Aorta (tissue), 5 donors: ENCODE measurements at regions not wholly inside any gene's neighbourhood (a gene's known extent, or its start where the extent isn't known, plus 50 kb on each side); places are given as distances from the start of the nearest gene placed in this dataset.

Source experiments
- ATAC-seq: fragments of 200-7000 bp; cut with Tn5 transposase; one replicate; pipeline ENCODE4 v1.9.1; 2022; ENCODE audit warnings: moderate library complexity; ENCODE audit not compliant: low FRiP score
- DNase-seq, 2 donors: peaks; one replicate each; pipeline ENCODE4 v3.0.0-alpha.2; 2020
- H3K27ac ChIP-seq, 2 donors: one replicate each; pipeline ENCODE4 v1.5.1; 2013; ENCODE audit warnings: low read length in 2 of 2, mild to moderate bottlenecking in 2 of 2, moderate library complexity in 2 of 2, control low read depth in 1 of 2, inconsistent platforms in 1 of 2, low read depth in 1 of 2
- H3K27me3 ChIP-seq, 2 donors: one replicate each; pipeline ENCODE4 v1.6.1; 2013; ENCODE audit warnings: control low read depth in 1 of 2, low read length in 1 of 2, mild to moderate bottlenecking in 1 of 2, moderate library complexity in 1 of 2; ENCODE audit not compliant: insufficient read depth in 2 of 2, control insufficient read depth in 1 of 2
- H3K36me3 ChIP-seq, 2 donors: one replicate each; pipeline ENCODE4 v1.6.1; 2013; ENCODE audit warnings: control low read depth in 1 of 2, low read length in 1 of 2, mild to moderate bottlenecking in 1 of 2; ENCODE audit not compliant: insufficient read depth in 2 of 2, control insufficient read depth in 1 of 2
- H3K4me1 ChIP-seq, 2 donors: one replicate each; pipeline ENCODE4 v1.6.1; 2013; ENCODE audit warnings: low read length in 2 of 2, control low read depth in 1 of 2, mild to moderate bottlenecking in 1 of 2, moderate library complexity in 1 of 2; ENCODE audit not compliant: insufficient read depth in 2 of 2, control insufficient read depth in 1 of 2
- H3K4me3 ChIP-seq, 2 donors: one replicate each; pipeline ENCODE4 v1.5.1; 2013; ENCODE audit warnings: low read length in 2 of 2, control low read depth in 1 of 2, mild to moderate bottlenecking in 1 of 2
- H3K9me3 ChIP-seq: one replicate; pipeline ENCODE4 v1.6.1; 2013; ENCODE audit warnings: mild to moderate bottlenecking, low read length; ENCODE audit not compliant: control insufficient read depth
- WGBS, 2 donors: extraction: QIAGEN DNeasy Blood & Tissue Kit; methylation state at CpG; one replicate each; pipeline ENCODE4 v1.1.7; 2013; 5-methylcytosine and 5-hydroxymethylcytosine counted together
- intact Hi-C, 2 donors: fragments of 100-400 bp; cut with DNase I; formaldehyde crosslinking; loops; one replicate each; pipeline versions ENCODE4 v1.14.2 to v1.15.0; 2022
- donor health status: healthy with polysubstance abuse.
- donor health status: Bipolar disorder and iron deficiency.
- donor health status: DM: no; HTN: no; CAD: no.
- donor health status: DM: no; HTN: no; CAD: no.
- donor health status: DM: yes; HTN: yes; CAD: no.

DNA sequence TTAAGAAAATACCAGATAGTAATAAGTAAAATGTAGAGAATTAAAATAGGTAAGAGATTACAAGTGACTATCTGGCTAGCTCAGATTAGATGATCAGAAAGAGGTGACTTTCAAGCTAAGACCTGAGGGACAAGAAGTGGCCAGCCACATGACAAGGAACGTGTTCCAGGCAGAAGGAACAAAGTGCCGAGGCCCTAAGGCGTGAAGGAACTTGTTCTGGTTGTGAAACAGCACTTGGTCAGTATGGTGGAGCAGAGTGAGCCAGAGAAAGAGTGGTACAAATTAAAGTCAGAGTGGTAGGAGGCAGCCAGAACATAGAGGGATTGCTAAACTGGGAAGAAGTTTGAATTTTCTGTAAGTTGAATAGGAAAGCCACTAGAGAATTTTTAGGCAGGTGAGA is 73.6 kb downstream of the ADRB2 start:
- Histone ChIP-seq H3K4me3 (no peak overlapping the region), H3K9me3 (no peaks in the 10 kb centered on the region), H3K36me3 (no peaks in the 10 kb centered on the region), H3K27ac (no peak overlapping the region), H3K4me1 (peaks cover 0 to 7% of the 10 kb centered on the region in 2 donors), H3K27me3 (no peaks in the 10 kb centered on the region)
- intact Hi-C loops: loop anchor here in 1 of 2 donors (5.0 kb wide), 1 partner anchor 73 kb away; the partner anchor contains the start of gene ADRB2
- WGBS, 2 donors: 95% methylated on average over 3 of the region's 3 CpGs
- DNase-seq: no peak
- ATAC-seq: no peak

DNA sequence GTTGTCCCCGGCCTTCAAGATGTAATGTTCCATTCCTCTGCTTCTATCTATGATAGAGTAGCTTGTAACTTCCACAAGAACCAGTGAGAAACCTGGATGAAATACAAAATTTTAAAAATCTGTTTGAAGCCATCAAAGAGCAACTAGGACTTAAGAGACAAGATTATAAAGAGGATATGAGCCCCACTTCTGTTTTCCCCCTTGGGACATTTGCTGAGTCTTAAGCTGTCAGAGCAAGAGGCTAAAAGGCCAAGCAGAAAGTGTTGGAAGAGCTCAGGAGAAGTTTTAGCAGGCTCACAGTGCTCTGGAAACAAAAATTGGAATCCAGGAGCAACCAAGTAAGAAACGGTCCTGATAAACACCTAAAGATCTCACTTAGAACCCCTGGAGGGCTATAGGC is 76.1 kb downstream of the ADRB2 start:
- Histone ChIP-seq H3K36me3 (no peaks in the 10 kb centered on the region), H3K27me3 (no peaks in the 10 kb centered on the region), H3K9me3 (no peaks in the 10 kb centered on the region), H3K27ac (no peak overlapping the region), H3K4me1 (peaks cover 2 to 7% of the 10 kb centered on the region in 2 donors), H3K4me3 (no peak overlapping the region)
- DNase-seq (no peak), ATAC-seq (no peak)
- 44 to 54% methylated on average over 2 of the region's 2 CpGs for WGBS, 2 donors
- intact Hi-C loops: loop anchor here in 1 of 2 donors (5.0 kb wide), 1 partner anchor 75 kb away; the partner anchor contains the start of gene ADRB2

- Histone ChIP-seq H3K27ac (peak overlapping the region; percentile 37 to 39), H3K4me1 (peaks cover 2 to 7% of the 10 kb centered on the region in 2 donors), H3K9me3 (no peaks in the 10 kb centered on the region), H3K27me3 (no peaks in the 10 kb centered on the region), H3K36me3 (no peaks in the 10 kb centered on the region), H3K4me3 (no peak overlapping the region)
- 56 to 78% methylated on average over 2 of the region's 2 CpGs for WGBS, 2 donors
- DNase-seq: no peak
- ATAC-seq: peak; percentile 16
- intact Hi-C loops: loop anchor here in 1 of 2 donors (5.0 kb wide), 1 partner anchor 76 kb away; the partner anchor contains the start of gene ADRB2
Measured at GRCh38 chr5:148903587-148903986, 77.2 kb downstream of the ADRB2 start.

DNA sequence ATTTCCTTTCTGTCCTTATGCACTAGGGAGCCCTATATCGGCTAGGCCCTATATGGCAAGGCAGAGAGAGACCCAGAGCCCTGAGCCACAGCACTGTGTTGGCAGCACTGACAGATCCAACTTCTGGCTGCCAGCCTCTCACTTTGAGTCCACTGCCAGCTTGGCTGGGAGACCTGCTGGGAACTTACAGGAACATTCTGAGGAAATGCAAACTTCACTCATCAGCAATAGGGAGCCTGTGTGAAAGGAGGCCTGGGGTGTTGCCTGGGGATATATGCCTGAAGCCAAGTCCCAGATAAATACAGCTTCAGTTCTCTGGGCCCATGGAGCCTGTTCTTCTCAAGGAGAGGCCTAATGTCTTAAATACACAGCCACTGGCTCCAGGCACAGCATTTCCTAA is 78.0 kb downstream of the ADRB2 start:
- no peaks in the 10 kb centered on the region for H3K9me3 ChIP-seq
- H3K4me1 ChIP-seq: peaks cover 2 to 7% of the 10 kb centered on the region in 2 donors
- WGBS, 2 donors: 6 to 12% methylated on average over 1 of the region's 1 CpG
- H3K36me3 ChIP-seq: no peaks in the 10 kb centered on the region
- peak overlapping the region; percentile 84 to 94 for H3K27ac ChIP-seq
- intact Hi-C loops: loop anchor here in 1 of 2 donors (5.0 kb wide), 1 partner anchor 77 kb away; the partner anchor contains the start of gene ADRB2
- H3K4me3 ChIP-seq: no peak overlapping the region
- ATAC-seq: peak; percentile 81
- H3K27me3 ChIP-seq: no peaks in the 10 kb centered on the region
- DNase-seq: peak; percentile 76 to 83

DNA sequence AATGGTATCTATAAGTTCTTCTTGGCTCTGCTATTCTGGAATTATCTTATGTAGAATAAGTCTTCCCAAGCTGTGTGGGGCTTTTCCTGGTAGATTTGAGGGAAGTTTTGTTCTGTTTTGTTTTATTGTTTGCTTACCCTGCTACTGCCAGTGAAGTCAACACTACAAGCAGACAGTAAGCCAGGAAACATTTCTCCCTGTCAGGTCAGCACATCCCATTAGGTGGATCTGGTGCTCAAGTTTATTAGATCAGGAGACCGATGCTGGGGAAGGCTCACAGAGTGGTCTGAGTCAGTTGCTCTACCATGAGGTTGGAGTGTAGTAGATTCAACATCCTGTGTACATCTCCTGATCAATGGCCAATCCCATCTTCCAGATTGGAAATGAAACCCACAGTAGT is 79.1 kb downstream of the ADRB2 start:
- Histone ChIP-seq H3K4me3 (no peak overlapping the region), H3K36me3 (no peaks in the 10 kb centered on the region), H3K27me3 (no peaks in the 10 kb centered on the region), H3K4me1 (peaks cover 2 to 7% of the 10 kb centered on the region in 2 donors), H3K9me3 (no peaks in the 10 kb centered on the region), H3K27ac (no peak overlapping the region)
- no peak for ATAC-seq
- 97 to 100% methylated on average over 1 of the region's 1 CpG for WGBS, 2 donors
- DNase-seq: no peak
- intact Hi-C loops: no loop called here

DNA sequence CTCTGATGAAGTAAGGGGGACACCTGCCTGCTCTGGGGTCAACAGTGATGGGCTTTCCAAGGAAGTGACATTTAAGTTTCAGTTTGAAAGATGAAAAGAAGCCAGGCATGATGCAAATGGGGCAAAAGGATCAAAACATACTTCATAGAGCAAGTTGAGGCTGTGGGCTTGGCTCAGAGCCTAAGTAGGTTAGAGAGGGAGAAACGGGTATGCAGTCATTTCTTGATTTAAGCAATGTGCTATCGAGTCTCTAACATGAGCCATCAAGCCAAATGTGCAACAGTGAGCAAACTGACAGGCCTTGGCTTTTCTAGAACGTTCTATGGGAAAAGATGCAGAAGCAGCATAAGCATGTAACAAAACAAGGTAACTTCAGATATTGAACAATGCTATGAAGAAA is 80.6 kb downstream of the ADRB2 start:
- peaks cover 2 to 7% of the 10 kb centered on the region in 2 donors for H3K4me1 ChIP-seq
- H3K27me3 ChIP-seq: no peaks in the 10 kb centered on the region
- H3K4me3 ChIP-seq: no peak overlapping the region
- 73 to 75% methylated on average over 3 of the region's 3 CpGs for WGBS, 2 donors
- no peaks in the 10 kb centered on the region for H3K9me3 ChIP-seq
- no peak overlapping the region for H3K27ac ChIP-seq
- no peak for ATAC-seq
- intact Hi-C loops: no loop called here
- no peaks in the 10 kb centered on the region for H3K36me3 ChIP-seq
- DNase-seq: no peak

DNA sequence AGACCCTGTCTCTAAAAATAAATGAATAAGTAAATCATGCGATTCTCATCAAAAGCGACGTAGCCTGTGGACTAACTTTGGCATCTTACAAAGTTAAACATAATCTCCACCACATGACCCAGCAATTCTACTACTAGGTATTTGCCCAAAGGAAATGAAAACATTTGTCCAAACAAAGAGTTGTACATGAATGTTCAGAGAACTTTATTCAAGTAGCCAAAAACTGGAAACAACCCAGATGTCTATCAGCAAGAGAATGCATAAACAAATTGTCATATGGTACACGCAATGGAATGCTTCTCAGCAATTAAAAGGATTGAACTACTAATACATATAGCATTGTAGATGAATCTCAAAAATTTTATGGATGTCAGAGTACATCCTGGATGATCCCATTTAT is 82.6 kb downstream of the ADRB2 start:
- peaks cover 0 to 2% of the 10 kb centered on the region in 2 donors for H3K4me1 ChIP-seq
- 5 to 11% methylated on average over 4 of the region's 4 CpGs for WGBS, 2 donors
- no peak for DNase-seq
- H3K9me3 ChIP-seq: no peaks in the 10 kb centered on the region
- H3K36me3 ChIP-seq: no peaks in the 10 kb centered on the region
- no peak for ATAC-seq
- no peaks in the 10 kb centered on the region for H3K27me3 ChIP-seq
- H3K27ac ChIP-seq: no peak overlapping the region
- intact Hi-C loops: no loop called here
- H3K4me3 ChIP-seq: no peak overlapping the region

DNA sequence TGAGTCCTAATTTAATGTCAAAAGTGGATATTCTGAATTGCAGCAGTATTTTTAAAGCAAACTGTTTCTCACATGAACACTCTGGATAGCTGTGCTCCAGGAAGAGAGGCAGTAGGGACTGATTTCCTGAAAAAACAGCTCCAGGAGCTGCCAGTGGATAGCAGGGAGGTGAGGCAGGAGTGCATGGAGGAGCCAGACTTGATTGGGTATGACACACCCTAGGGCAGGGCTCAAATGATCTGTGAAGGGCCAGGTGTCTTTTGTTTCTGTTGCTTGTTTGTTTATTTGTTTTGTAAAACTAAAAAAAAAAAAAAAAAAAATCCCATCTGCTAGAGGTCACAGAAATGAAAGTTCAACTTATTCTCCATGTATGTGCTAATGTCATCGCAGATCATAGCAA is 83.4 kb downstream of the ADRB2 start:
- DNase-seq: no peak
- ATAC-seq: no peak
- Histone ChIP-seq H3K27ac (no peak overlapping the region), H3K4me1 (peaks cover 0 to 2% of the 10 kb centered on the region in 2 donors), H3K9me3 (no peaks in the 10 kb centered on the region), H3K27me3 (no peaks in the 10 kb centered on the region), H3K4me3 (no peak overlapping the region), H3K36me3 (no peaks in the 10 kb centered on the region)
- intact Hi-C loops: no loop called here
- WGBS, 2 donors: 99 to 100% methylated on average over 1 of the region's 1 CpG

DNA sequence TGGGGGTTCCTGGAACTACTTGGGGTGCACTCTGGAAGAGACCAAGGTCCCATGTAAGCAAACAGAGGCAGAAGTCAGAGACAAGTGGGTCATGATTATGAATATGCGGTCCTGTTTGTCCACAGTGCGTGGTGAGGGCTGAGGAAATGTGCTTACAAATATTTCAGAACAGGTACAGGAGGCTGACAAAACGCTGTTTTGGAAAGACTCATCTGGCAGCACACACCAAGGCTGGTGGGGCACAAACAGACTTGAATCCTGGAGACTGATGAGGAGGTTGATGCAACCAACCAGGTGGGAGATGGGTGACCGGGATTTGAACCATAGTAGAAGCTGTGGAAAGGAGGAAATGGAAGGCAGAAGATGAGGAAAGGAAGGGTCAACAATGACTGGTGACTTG is 83.8 kb downstream of the ADRB2 start:
- H3K9me3 ChIP-seq: no peaks in the 10 kb centered on the region
- WGBS, 2 donors: 96 to 98% methylated on average over 4 of the region's 4 CpGs

More for the DNA sequence above, 83.8 kb downstream of the ADRB2 start:
- DNase-seq: no peak
- H3K27ac ChIP-seq: no peak overlapping the region
- peaks cover 0 to 2% of the 10 kb centered on the region in 2 donors for H3K4me1 ChIP-seq
- H3K36me3 ChIP-seq: no peaks in the 10 kb centered on the region
- intact Hi-C loops: no loop called here
- no peak overlapping the region for H3K4me3 ChIP-seq
- no peaks in the 10 kb centered on the region for H3K27me3 ChIP-seq
- ATAC-seq: no peak
